Liver (tissue), 8 donors: ENCODE measurements at regions not wholly inside any gene's neighbourhood (a gene's known extent, or its start where the extent isn't known, plus 50 kb on each side); places are given as distances from the start of the nearest gene placed in this dataset.

Experiments used
- DNase-seq: peaks from one replicate; pipeline ENCODE4 v3.0.0-alpha.2; 2017; ENCODE audit warnings: low spot score
- H3K27ac ChIP-seq, 2 donors: one replicate each; pipeline ENCODE4 v1.7.0; 2013; ENCODE audit warnings: inconsistent platforms in 2 of 2, low read length in 2 of 2, control low read depth in 1 of 2, low read depth in 1 of 2, mild to moderate bottlenecking in 1 of 2
- H3K27me3 ChIP-seq, 4 donors: one replicate each; pipeline versions ENCODE4 v1.6.1 to v1.7.0; 2013; ENCODE audit warnings: low read length in 3 of 4, inconsistent platforms in 1 of 4, mild to moderate bottlenecking in 1 of 4, moderate library complexity in 1 of 4; ENCODE audit not compliant: control insufficient read depth in 4 of 4, insufficient read depth in 4 of 4
- H3K36me3 ChIP-seq, 4 donors: one replicate each; pipeline versions ENCODE4 v1.6.1 to v1.7.0; 2013; ENCODE audit warnings: low read length in 3 of 4, mild to moderate bottlenecking in 3 of 4, low read depth in 1 of 4, moderate library complexity in 1 of 4; ENCODE audit not compliant: control insufficient read depth in 4 of 4, insufficient read depth in 3 of 4
- H3K4me1 ChIP-seq, 4 donors: one replicate each; pipeline versions ENCODE4 v1.6.1 to v1.7.0; 2013; ENCODE audit warnings: low read length in 3 of 4, mild to moderate bottlenecking in 3 of 4, moderate library complexity in 1 of 4; ENCODE audit not compliant: control insufficient read depth in 4 of 4, insufficient read depth in 4 of 4
- H3K4me3 ChIP-seq, 3 donors: one replicate each; pipeline versions ENCODE4 v1.6.1 to v1.7.0; 2013; ENCODE audit warnings: low read length in 3 of 3, control low read depth in 1 of 3, low read depth in 1 of 3, mild to moderate bottlenecking in 1 of 3
- H3K9ac ChIP-seq, 2 donors: one replicate each; pipeline ENCODE4 v1.7.0; 2013; ENCODE audit warnings: low read length in 2 of 2, mild to moderate bottlenecking in 2 of 2, moderate library complexity in 2 of 2, control low read depth in 1 of 2, low read depth in 1 of 2
- H3K9me3 ChIP-seq, 4 donors: one replicate each; pipeline versions ENCODE4 v1.6.1 to v1.7.0; 2013; ENCODE audit warnings: low read length in 3 of 4; ENCODE audit not compliant: control insufficient read depth in 4 of 4
- FOXA1 ChIP-seq: IDR thresholded peaks from 2 replicates; pipeline ENCODE4 v1.6.1; 2016; ENCODE audit warnings: antibody characterized with exemption
- FOXA2 ChIP-seq: IDR thresholded peaks from 2 replicates; pipeline ENCODE4 v1.6.1; 2016; ENCODE audit warnings: antibody characterized with exemption
- GABPA ChIP-seq, 2 donors: IDR thresholded peaks in 1 of 2; conservative IDR thresholded peaks in 1 of 2; 2 replicates each; pipeline ENCODE4 v1.6.1; 2016; ENCODE audit warnings: antibody characterized with exemption in 2 of 2, mild to moderate bottlenecking in 1 of 2, moderate library complexity in 1 of 2
- HNF4A ChIP-seq, 2 donors: conservative IDR thresholded peaks; 2 replicates each; pipeline ENCODE4 v1.6.1; 2016; ENCODE audit warnings: antibody characterized with exemption in 2 of 2, mild to moderate bottlenecking in 2 of 2
- HNF4G ChIP-seq: IDR thresholded peaks from 2 replicates; pipeline ENCODE4 v1.6.1; 2016; ENCODE audit warnings: antibody characterized with exemption
- NR2F2 ChIP-seq: IDR thresholded peaks from 2 replicates; pipeline ENCODE4 v1.6.1; 2016; ENCODE audit warnings: antibody characterized with exemption
- RAD21 ChIP-seq, 2 donors: IDR thresholded peaks; 2 replicates each; pipeline ENCODE4 v1.6.1; 2016; ENCODE audit warnings: antibody characterized with exemption in 2 of 2, mild to moderate bottlenecking in 2 of 2
- RXRA ChIP-seq, 2 donors: IDR thresholded peaks; 2 replicates each; pipeline ENCODE4 v1.6.1; 2017 to 2018; ENCODE audit warnings: antibody characterized with exemption in 2 of 2, mild to moderate bottlenecking in 1 of 2
- SP1 ChIP-seq: IDR thresholded peaks from 2 replicates; pipeline ENCODE4 v1.6.1; 2018; ENCODE audit warnings: antibody characterized with exemption, mild to moderate bottlenecking
- TAF1 ChIP-seq: conservative IDR thresholded peaks from 2 replicates; pipeline ENCODE4 v1.6.1; 2016; ENCODE audit warnings: antibody characterized with exemption, mild to moderate bottlenecking
- YY1 ChIP-seq: IDR thresholded peaks from 2 replicates; pipeline ENCODE4 v1.6.1; 2016; ENCODE audit warnings: antibody characterized with exemption, mild to moderate bottlenecking
- WGBS: extraction: QIAGEN DNeasy Blood & Tissue Kit; methylation state at CpG from one replicate; pipeline ENCODE4 v1.1.7; 2013; 5-methylcytosine and 5-hydroxymethylcytosine counted together
- TF ChIP-seq, protein P1 (sequence below): fragments of 150-350 bp; IDR thresholded peaks from 2 replicates; pipeline ENCODE4 v1.5.1; 2017; ENCODE audit warnings: improper control_type of control experiment, low read depth, low read length; ENCODE audit not compliant: missing input control
- TF ChIP-seq, protein P2 (sequence below): IDR thresholded peaks from 2 replicates; pipeline ENCODE4 v1.6.1; 2016; ENCODE audit warnings: antibody characterized with exemption
- TF ChIP-seq, protein P3 (sequence below): IDR thresholded peaks from 2 replicates; pipeline ENCODE4 v1.6.1; 2016; ENCODE audit warnings: antibody characterized with exemption
- TF ChIP-seq, protein P4 (sequence below): IDR thresholded peaks from 2 replicates; pipeline ENCODE4 v1.6.1; 2016; ENCODE audit warnings: antibody characterized with exemption, mild to moderate bottlenecking
- TF ChIP-seq, protein P5 (sequence below): IDR thresholded peaks from 2 replicates; pipeline ENCODE4 v1.6.1; 2016; ENCODE audit warnings: antibody characterized with exemption
- donor health status: healthy.
- donor health status: healthy.
- donor health status: healthy.
- donor health status: healthy.
- donor health status: healthy.

DNA sequence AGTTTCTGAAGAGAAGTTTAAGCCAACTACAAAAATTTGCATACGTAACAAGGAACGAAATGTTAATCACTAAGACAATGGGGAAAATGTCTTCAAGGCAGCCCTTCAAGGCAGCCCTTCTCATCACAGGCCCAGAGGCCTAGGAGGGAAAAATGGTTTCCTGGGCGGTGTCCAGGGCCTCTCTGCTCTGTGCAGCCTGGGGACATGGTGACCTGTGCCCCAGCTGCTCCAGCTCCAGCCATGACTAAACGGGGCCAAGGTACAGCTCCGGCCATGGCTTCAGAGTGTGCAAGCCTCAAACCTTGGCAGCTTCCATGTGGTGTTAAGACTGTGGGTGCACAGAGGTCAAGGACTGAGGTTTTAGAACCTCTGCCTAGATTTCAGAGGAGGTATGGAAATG, 325.1 kb downstream of the FRK start:
- H3K9me3 ChIP-seq, result peaks cover 0 to 4% (median 0%) of the 10 kb centered on the region in 4 donors
- H3K27me3 ChIP-seq, result no peaks in the 10 kb centered on the region
- TF ChIP-seq FOXA1 (no peak), HNF4A (conservative IDR thresholded peaks at IDR 0.05) (no peak), RXRA (IDR thresholded peaks at IDR 0.05) (no peak), TAF1 (no peak), YY1 (no peak)
- TF ChIP-seq, protein P1, sequence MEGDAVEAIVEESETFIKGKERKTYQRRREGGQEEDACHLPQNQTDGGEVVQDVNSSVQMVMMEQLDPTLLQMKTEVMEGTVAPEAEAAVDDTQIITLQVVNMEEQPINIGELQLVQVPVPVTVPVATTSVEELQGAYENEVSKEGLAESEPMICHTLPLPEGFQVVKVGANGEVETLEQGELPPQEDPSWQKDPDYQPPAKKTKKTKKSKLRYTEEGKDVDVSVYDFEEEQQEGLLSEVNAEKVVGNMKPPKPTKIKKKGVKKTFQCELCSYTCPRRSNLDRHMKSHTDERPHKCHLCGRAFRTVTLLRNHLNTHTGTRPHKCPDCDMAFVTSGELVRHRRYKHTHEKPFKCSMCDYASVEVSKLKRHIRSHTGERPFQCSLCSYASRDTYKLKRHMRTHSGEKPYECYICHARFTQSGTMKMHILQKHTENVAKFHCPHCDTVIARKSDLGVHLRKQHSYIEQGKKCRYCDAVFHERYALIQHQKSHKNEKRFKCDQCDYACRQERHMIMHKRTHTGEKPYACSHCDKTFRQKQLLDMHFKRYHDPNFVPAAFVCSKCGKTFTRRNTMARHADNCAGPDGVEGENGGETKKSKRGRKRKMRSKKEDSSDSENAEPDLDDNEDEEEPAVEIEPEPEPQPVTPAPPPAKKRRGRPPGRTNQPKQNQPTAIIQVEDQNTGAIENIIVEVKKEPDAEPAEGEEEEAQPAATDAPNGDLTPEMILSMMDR, result no peak
- H3K36me3 ChIP-seq, result no peaks in the 10 kb centered on the region
- no peak for DNase-seq
- H3K27ac ChIP-seq, result no peak overlapping the region
- H3K4me1 ChIP-seq, result no peaks in the 10 kb centered on the region
- no peak overlapping the region for H3K4me3 ChIP-seq
- H3K9ac ChIP-seq, result no peak overlapping the region
- WGBS, result 89% methylated on average over 5 of the region's 5 CpGs

DNA sequence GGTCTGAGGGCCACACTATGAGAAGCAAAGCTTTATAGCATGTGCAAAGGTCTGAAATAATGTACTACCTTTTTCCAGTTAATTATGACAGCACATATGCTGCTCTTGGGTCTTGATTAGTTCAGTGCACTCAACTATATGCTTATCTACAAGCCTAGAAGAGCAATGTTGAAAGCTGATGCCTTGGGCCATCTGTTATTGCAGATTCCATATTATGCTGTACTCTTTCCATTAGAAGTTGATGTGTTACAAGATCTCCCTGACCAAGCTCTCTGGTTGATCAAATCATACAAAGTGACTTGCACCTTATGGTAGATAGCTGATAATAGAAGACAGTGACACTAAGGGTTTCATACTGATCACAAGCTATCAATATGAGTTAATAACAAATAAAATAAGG, 327.3 kb downstream of the FRK start:
- H3K4me1 ChIP-seq, result no peaks in the 10 kb centered on the region
- H3K9me3 ChIP-seq, result peaks cover 0 to 4% (median 0%) of the 10 kb centered on the region in 4 donors
- H3K27ac ChIP-seq, result no peak overlapping the region
- no peak for DNase-seq
- H3K4me3 ChIP-seq, result no peak overlapping the region
- no peak overlapping the region for H3K9ac ChIP-seq
- no peaks in the 10 kb centered on the region for H3K36me3 ChIP-seq
- TF ChIP-seq, protein P2, sequence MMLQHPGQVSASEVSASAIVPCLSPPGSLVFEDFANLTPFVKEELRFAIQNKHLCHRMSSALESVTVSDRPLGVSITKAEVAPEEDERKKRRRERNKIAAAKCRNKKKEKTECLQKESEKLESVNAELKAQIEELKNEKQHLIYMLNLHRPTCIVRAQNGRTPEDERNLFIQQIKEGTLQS, result no peak
- TF ChIP-seq RXRA (IDR thresholded peaks at IDR 0.05), result no peak
- TF ChIP-seq, protein P3, sequence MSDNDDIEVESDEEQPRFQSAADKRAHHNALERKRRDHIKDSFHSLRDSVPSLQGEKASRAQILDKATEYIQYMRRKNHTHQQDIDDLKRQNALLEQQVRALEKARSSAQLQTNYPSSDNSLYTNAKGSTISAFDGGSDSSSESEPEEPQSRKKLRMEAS, result no peak
- no peak for TF ChIP-seq RAD21 (IDR thresholded peaks at IDR 0.05)
- no peak for TF ChIP-seq FOXA2
- TF ChIP-seq, protein P4, sequence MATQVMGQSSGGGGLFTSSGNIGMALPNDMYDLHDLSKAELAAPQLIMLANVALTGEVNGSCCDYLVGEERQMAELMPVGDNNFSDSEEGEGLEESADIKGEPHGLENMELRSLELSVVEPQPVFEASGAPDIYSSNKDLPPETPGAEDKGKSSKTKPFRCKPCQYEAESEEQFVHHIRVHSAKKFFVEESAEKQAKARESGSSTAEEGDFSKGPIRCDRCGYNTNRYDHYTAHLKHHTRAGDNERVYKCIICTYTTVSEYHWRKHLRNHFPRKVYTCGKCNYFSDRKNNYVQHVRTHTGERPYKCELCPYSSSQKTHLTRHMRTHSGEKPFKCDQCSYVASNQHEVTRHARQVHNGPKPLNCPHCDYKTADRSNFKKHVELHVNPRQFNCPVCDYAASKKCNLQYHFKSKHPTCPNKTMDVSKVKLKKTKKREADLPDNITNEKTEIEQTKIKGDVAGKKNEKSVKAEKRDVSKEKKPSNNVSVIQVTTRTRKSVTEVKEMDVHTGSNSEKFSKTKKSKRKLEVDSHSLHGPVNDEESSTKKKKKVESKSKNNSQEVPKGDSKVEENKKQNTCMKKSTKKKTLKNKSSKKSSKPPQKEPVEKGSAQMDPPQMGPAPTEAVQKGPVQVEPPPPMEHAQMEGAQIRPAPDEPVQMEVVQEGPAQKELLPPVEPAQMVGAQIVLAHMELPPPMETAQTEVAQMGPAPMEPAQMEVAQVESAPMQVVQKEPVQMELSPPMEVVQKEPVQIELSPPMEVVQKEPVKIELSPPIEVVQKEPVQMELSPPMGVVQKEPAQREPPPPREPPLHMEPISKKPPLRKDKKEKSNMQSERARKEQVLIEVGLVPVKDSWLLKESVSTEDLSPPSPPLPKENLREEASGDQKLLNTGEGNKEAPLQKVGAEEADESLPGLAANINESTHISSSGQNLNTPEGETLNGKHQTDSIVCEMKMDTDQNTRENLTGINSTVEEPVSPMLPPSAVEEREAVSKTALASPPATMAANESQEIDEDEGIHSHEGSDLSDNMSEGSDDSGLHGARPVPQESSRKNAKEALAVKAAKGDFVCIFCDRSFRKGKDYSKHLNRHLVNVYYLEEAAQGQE, result no peak
- no peak for TF ChIP-seq YY1
- no peak for TF ChIP-seq SP1
- no peak for TF ChIP-seq HNF4G
- TF ChIP-seq FOXA1, result no peak
- TF ChIP-seq TAF1, result no peak
- TF ChIP-seq, protein P5, sequence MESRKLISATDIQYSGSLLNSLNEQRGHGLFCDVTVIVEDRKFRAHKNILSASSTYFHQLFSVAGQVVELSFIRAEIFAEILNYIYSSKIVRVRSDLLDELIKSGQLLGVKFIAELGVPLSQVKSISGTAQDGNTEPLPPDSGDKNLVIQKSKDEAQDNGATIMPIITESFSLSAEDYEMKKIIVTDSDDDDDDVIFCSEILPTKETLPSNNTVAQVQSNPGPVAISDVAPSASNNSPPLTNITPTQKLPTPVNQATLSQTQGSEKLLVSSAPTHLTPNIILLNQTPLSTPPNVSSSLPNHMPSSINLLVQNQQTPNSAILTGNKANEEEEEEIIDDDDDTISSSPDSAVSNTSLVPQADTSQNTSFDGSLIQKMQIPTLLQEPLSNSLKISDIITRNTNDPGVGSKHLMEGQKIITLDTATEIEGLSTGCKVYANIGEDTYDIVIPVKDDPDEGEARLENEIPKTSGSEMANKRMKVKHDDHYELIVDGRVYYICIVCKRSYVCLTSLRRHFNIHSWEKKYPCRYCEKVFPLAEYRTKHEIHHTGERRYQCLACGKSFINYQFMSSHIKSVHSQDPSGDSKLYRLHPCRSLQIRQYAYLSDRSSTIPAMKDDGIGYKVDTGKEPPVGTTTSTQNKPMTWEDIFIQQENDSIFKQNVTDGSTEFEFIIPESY, result no peak
- TF ChIP-seq NR2F2, result no peak
- no peak for TF ChIP-seq HNF4A (conservative IDR thresholded peaks at IDR 0.05)
- TF ChIP-seq GABPA (IDR thresholded peaks at IDR 0.05 in 1 of 2, conservative IDR thresholded peaks at IDR 0.05 in 1 of 2), result no peak
- H3K27me3 ChIP-seq, result no peaks in the 10 kb centered on the region
